Endothelial cell of umbilical vein (primary cell): ENCODE measurements at regions not wholly inside any gene's neighbourhood (a gene's known extent, or its start where the extent isn't known, plus 50 kb on each side); places are given as distances from the start of the nearest gene placed in this dataset.

Experiments
- CTCF ChIP-seq, 2 donors: IDR thresholded peaks; 1 replicate in 1 of 2; 2 replicates in 1 of 2; pipeline ENCODE4 v1.5.1; 2011; ENCODE audit warnings: low read length in 2 of 2, mild to moderate bottlenecking in 2 of 2, moderate library complexity in 2 of 2, control low read depth in 1 of 2, inconsistent platforms in 1 of 2, low read depth in 1 of 2; ENCODE audit not compliant: insufficient read depth in 1 of 2; ENCODE audit errors: extremely low read depth in 1 of 2
- EZH2 ChIP-seq: IDR thresholded peaks from 2 replicates; pipeline ENCODE4 v1.6.1; 2012; ENCODE audit warnings: borderline replicate concordance, low read depth, mild to moderate bottlenecking, moderate library complexity, low read length, inconsistent platforms; ENCODE audit not compliant: severe bottlenecking
- GATA2 ChIP-seq: IDR thresholded peaks from 2 replicates; pipeline ENCODE4 v1.7.0; 2011; ENCODE audit warnings: low read depth, mild to moderate bottlenecking, moderate library complexity, mixed read lengths, low read length; ENCODE audit not compliant: insufficient read length, insufficient read depth
- JUN ChIP-seq: IDR thresholded peaks from 2 replicates; pipeline ENCODE4 v1.6.1; 2011; ENCODE audit warnings: borderline replicate concordance, low read depth; ENCODE audit not compliant: insufficient read length, insufficient read depth
- MYC ChIP-seq: IDR thresholded peaks from one replicate; pipeline ENCODE4 v1.6.1; 2011; ENCODE audit warnings: mild to moderate bottlenecking, low read depth, low read length
- POLR2A ChIP-seq: IDR thresholded peaks from 2 replicates; pipeline ENCODE4 v1.6.1; 2012; ENCODE audit warnings: low read depth, mild to moderate bottlenecking, control low read depth, low read length
- POLR2AphosphoS5 ChIP-seq: IDR thresholded peaks from 2 replicates; pipeline ENCODE4 v1.6.1; 2012; ENCODE audit warnings: low read depth, mild to moderate bottlenecking, control low read depth, low read length, moderate library complexity; ENCODE audit not compliant: insufficient read depth

- no peak for TF ChIP-seq CTCF (IDR thresholded peaks at IDR 0.05; ENCODE audit: extremely low read depth in 1 of 2, insufficient read depth in 1 of 2, low read depth in 1 of 2, low read length in 2 of 2)
- TF ChIP-seq POLR2A: no peak
- TF ChIP-seq POLR2AphosphoS5: no peak
- TF ChIP-seq JUN: no peak
- TF ChIP-seq EZH2: no peak
- no peak for TF ChIP-seq GATA2
- TF ChIP-seq MYC: no peak
These were observed 144.2 kb upstream of the EEA1 start for GRCh38 chr12:93073324-93073723.
